ENCODE measurements at regions not wholly inside any gene's neighbourhood (a gene's known extent, or its start where the extent isn't known, plus 50 kb on each side); places are given as distances from the start of the nearest gene placed in this dataset.
A peak's percentile ranks its signal among the peaks of the same experiment; 100 is the strongest.
"Not testable (repeated sequence)": the region's sequence is repeated elsewhere in the genome, so short reads cannot be mapped to it uniquely, and the experiment has no call there.

DNA sequence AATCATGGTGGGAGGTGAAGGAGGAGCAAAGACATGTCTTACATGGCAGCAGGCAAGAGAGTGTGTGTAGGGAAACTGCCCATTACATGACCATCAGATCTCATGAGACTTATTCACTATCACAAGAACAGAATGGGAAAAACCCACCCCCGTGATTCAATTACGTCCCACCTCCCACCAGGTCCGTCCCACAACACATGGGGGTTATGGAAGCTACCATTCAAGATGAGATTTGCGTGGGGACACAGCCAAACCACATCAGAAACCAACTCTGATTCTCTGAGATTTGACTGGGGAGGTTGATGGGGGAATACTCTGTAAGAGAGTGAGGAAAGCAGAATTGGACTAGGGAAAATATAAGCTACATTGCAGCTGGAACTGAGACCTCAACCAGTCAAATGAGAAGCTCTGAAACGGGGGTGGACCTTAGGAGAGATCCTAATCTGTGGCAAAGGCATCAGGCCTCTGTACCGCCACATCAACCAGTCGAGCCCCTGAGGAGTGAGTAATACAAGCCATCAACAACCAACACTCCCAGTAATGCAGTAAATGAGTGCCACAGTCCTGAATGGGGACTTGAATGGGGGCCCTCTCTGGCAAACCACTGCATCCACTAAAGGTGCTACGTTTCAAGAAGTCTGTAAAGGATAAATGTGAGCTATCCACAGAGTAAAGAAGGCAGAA lies 207.9 kb upstream of the GADL1 start:
- no peak for DNase-seq (ENCODE audit: low read depth in 1 of 2, low spot score in 2 of 2)
- Histone ChIP-seq H3K4me3 (no peak overlapping the region), H3K27me3 (replicated peaks) (no peaks in the 10 kb centered on the region), H3K9me3 (replicated peaks) (no peaks in the 10 kb centered on the region), H3K4me1 (replicated peaks) (peaks cover 9% of the 10 kb centered on the region), H3K27ac (no peak overlapping the region), H3K36me3 (no peaks in the 10 kb centered on the region)

DNA sequence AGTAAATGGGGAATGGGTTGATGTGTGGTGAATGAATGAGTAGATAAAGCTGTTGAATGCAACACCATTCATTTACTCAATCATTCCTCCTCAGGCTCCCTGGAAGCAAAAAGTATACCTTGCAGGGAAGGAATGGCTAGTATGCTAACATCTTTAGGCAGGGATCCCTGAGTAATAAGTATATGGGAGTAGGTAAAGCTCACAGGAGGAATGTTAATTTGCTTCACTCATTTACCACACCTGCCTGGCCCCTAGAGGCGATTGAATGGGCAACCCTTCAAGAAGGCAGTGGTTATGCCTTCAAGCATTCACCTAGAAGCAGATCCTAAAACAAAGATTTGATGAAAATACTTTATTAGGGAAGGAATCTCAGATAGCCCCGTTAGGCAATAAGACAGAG lies 208.7 kb upstream of the GADL1 start:
- Histone ChIP-seq H3K4me1 (replicated peaks) (peaks cover 9% of the 10 kb centered on the region), H3K36me3 (no peaks in the 10 kb centered on the region), H3K9me3 (replicated peaks) (no peaks in the 10 kb centered on the region), H3K4me3 (no peak overlapping the region), H3K27me3 (replicated peaks) (no peaks in the 10 kb centered on the region), H3K27ac (no peak overlapping the region)
- no peak for DNase-seq (ENCODE audit: low read depth in 1 of 2, low spot score in 2 of 2)

DNA sequence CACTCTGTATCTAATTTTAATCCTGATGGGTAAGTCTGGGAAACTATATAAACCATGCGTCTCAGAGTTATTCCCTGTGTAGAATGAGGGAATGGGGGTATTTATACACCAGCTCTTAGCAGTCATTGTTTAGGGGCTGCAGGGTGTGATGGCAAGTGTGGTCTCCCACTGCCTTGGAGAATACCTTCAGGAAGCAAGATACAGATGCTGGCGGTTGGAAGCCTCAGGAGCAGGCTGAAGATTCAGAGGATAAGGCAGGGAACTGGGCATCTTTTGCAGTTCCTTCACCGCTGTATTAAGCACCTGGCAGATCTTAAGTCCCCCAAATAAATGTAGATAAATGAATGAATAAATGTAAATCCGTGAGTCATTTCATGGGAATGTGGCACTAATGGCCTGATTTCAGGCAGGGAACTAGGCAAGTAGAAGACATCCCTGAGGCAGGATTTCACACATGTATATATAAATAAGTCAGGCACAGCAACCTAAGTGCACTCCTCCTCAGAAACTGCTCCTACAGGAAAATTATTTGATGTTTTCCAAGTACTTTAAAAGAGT lies 209.2 kb upstream of the GADL1 start:
- no peak for DNase-seq (ENCODE audit: low read depth in 1 of 2, low spot score in 2 of 2)
- Histone ChIP-seq H3K36me3 (no peaks in the 10 kb centered on the region), H3K4me3 (no peak overlapping the region), H3K27ac (no peak overlapping the region), H3K9me3 (replicated peaks) (no peaks in the 10 kb centered on the region), H3K27me3 (replicated peaks) (no peaks in the 10 kb centered on the region), H3K4me1 (replicated peaks) (peaks cover 9% of the 10 kb centered on the region)

DNA sequence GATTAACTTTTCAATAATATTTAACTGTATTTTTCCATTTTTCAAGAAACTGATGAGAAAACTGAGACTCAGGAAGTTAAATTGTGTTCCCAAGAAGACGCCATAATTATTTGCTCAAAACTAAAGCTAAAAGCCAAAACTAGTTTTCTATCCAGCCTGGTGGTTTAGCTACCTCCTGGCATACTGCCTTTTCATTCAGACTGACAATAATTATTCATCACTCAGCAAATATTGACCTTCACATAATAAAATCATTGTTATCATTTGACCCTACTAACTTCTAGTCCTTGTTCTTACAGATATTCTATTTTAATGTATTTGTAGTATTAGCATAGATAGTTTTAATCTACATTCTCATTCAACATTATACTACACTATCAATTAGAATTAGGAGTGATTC lies 210.6 kb upstream of the GADL1 start:
- Histone ChIP-seq H3K9me3 (replicated peaks) (no peaks in the 10 kb centered on the region), H3K27ac (no peak overlapping the region), H3K4me1 (replicated peaks) (peaks cover 9% of the 10 kb centered on the region), H3K27me3 (replicated peaks) (no peaks in the 10 kb centered on the region), H3K36me3 (no peaks in the 10 kb centered on the region), H3K4me3 (no peak overlapping the region)
- DNase-seq (ENCODE audit: low read depth in 1 of 2, low spot score in 2 of 2) = no peak

DNA sequence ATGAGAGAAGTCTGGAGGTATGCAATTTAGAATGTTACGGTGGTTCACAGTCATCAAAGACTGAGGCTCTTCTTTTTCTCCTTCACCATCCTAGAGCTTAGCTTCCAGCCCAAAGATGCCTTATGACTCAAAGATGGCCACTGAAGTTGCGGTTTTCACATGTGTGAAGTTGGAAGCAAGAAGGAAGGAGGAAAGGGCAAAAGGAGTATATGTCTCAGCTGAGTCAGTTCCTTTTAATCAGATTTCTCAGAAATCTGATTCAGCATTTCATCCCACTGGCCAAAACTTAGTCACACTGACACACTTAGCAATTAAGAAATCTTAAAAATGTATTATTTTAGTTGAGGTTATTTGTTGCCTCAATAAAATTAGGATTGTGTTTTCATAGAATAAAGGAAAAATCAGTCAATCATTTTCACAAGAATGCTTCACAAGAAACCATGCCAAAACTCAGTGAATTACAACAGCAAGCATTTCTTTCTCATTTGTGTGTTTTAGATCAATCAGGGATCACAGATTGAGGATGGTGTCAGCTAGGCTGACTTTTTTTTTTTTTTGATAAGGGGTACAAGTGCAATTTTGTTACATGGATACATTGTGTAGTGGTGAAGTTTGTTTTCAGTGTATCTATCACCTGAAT lies 211.1 kb upstream of the GADL1 start:
- no peak overlapping the region for H3K4me3 ChIP-seq
- no peak overlapping the region for H3K27ac ChIP-seq
- no peaks in the 10 kb centered on the region for H3K9me3 ChIP-seq (replicated peaks)
- DNase-seq (ENCODE audit: low read depth in 1 of 2, low spot score in 2 of 2) = peak; percentile 45 to 48
- H3K27me3 ChIP-seq (replicated peaks) = no peaks in the 10 kb centered on the region
- H3K4me1 ChIP-seq (replicated peaks) = peaks cover 9% of the 10 kb centered on the region
- no peaks in the 10 kb centered on the region for H3K36me3 ChIP-seq

DNA sequence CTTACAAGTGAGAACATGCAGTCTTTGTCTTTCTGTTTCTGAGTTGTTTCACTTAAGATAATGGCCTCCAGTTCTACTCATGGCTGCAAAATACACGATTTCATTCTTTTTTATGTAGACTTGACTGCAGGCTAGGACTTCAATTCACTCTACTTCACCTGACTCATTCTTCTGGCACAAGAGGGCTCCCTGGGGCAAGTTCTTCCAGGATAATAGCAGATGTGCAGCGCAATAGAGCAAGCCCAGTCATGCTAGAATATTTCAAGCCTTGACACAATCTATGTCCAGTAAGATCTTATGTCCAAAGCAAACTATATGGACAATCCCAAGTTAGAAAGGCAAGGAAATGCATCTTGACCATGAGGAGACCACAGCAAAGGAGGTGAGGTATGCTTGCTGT lies 211.7 kb upstream of the GADL1 start:
- DNase-seq (ENCODE audit: low read depth in 1 of 2, low spot score in 2 of 2) = no peak
- Histone ChIP-seq H3K9me3 (replicated peaks) (no peaks in the 10 kb centered on the region), H3K27ac (no peak overlapping the region), H3K4me1 (replicated peaks) (peaks cover 9% of the 10 kb centered on the region), H3K4me3 (no peak overlapping the region), H3K36me3 (no peaks in the 10 kb centered on the region), H3K27me3 (replicated peaks) (no peaks in the 10 kb centered on the region)

DNA sequence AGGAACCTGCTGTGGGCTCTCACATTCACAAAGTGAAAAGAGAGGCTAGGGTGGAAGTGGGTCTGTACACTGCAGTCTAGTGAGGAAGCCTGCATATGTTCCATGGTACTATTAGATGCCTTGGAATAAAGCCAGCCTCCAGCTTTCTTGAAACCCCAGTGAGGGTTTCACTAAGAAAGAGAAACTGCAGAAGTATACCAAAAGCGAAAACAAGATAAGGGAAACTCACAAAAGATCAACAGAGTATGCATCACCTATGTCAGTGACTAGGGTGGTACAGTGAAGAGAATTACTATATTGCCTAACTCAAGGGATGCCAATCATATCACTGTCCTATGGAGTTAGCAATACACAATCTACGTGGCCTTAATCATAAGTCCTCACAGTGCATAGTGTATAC lies 212.5 kb upstream of the GADL1 start:
- Histone ChIP-seq H3K27ac (no peak overlapping the region), H3K27me3 (replicated peaks) (no peaks in the 10 kb centered on the region), H3K4me3 (no peak overlapping the region), H3K4me1 (replicated peaks) (peaks cover 9% of the 10 kb centered on the region), H3K9me3 (replicated peaks) (no peaks in the 10 kb centered on the region), H3K36me3 (no peaks in the 10 kb centered on the region)
- DNase-seq (ENCODE audit: low read depth in 1 of 2, low spot score in 2 of 2) = no peak

DNA sequence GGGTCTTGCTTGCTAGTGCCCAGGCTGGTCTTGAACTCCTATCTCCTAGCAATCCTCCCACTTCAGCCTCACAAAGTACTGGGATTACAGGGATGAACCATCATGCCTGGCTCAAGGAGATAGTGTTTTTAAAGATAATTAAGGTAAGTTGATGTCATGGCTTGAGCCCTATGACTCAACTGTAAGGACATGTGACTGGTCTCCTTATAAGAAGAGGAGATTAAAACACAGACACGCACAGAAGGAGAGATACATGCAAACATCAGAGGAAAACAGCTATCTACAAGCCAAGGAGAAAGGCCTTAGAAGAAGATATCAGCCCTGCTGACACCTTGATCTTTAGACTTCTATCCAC lies 220.4 kb upstream of the GADL1 start:
- no peaks in the 10 kb centered on the region for H3K9me3 ChIP-seq (replicated peaks)
- no peaks in the 10 kb centered on the region for H3K36me3 ChIP-seq
- no peak for DNase-seq (ENCODE audit: low read depth in 1 of 2, low spot score in 2 of 2)
- no peaks in the 10 kb centered on the region for H3K27me3 ChIP-seq (replicated peaks)
- no peak overlapping the region for H3K4me3 ChIP-seq
- H3K4me1 ChIP-seq (replicated peaks) = no peaks in the 10 kb centered on the region
- H3K27ac ChIP-seq = no peak overlapping the region

DNA sequence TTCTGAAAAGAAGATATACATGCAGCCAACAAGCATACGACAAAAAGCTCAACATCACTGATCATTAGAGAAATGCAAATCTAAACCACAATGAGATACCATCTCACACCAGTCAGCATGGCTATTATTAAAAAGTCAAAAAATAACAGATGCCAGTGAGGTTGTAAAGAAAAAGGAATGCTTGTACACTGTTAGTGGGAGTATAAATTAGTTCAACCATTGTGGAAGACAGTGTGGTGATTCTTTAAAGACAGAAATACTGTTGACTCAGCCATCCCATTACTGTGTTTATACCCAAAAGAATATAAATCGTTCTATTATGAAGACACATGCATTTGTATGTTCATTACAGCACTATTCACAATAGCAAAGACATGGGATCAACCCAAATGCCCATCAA lies 221.1 kb upstream of the GADL1 start:
- not testable (repeated sequence) for H3K4me3 ChIP-seq; H3K4me1 ChIP-seq (replicated peaks); DNase-seq (ENCODE audit: low read depth in 1 of 2, low spot score in 2 of 2); H3K36me3 ChIP-seq; H3K27me3 ChIP-seq (replicated peaks); H3K27ac ChIP-seq; H3K9me3 ChIP-seq (replicated peaks)

DNA sequence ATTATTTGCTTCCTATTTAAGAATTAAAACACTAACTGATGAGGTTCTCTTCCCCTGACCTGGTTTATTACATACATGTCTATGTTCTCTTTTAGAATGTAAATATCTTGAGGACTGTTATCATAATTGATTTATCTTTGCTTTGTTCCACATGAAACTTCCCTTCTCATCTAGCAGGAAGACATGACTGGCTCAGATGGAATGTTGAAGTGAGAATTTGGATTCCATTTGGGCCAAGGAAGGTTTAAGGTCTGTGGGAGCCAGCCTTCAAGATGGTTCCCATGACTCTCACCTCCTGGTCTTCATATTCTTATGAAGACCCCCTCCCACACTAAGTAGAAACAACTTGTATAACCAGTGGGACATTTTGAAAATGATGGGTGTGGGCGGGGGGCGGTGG lies 222.2 kb upstream of the GADL1 start:
- no peak for DNase-seq (ENCODE audit: low read depth in 1 of 2, low spot score in 2 of 2)
- H3K9me3 ChIP-seq (replicated peaks) = no peaks in the 10 kb centered on the region
- H3K27me3 ChIP-seq (replicated peaks) = no peaks in the 10 kb centered on the region
- no peaks in the 10 kb centered on the region for H3K4me1 ChIP-seq (replicated peaks)
- H3K27ac ChIP-seq = no peak overlapping the region
- H3K36me3 ChIP-seq = no peaks in the 10 kb centered on the region
- no peak overlapping the region for H3K4me3 ChIP-seq

DNA sequence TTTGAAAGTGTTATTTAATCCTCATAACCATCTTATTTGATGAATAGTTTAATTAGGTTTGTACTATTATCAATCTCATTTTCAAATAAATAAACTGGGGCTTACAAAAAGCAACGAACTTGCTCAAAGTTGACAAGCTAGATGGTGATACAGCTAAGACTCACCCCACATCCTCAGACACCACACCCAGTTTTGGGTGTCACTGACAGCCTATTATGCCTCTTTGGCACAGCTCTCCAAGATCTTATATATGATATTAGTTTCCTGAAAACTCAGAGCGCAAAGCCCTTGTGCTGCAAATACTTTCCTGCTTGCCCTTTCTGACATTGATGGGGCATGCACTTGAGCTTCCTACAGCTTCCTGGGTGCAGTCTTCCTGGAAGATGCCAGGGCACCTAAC lies 223.4 kb upstream of the GADL1 start:
- no peak for DNase-seq (ENCODE audit: low read depth in 1 of 2, low spot score in 2 of 2)
- Histone ChIP-seq H3K36me3 (no peaks in the 10 kb centered on the region), H3K27me3 (replicated peaks) (no peaks in the 10 kb centered on the region), H3K27ac (no peak overlapping the region), H3K4me1 (replicated peaks) (no peaks in the 10 kb centered on the region), H3K4me3 (no peak overlapping the region), H3K9me3 (replicated peaks) (no peaks in the 10 kb centered on the region)

DNA sequence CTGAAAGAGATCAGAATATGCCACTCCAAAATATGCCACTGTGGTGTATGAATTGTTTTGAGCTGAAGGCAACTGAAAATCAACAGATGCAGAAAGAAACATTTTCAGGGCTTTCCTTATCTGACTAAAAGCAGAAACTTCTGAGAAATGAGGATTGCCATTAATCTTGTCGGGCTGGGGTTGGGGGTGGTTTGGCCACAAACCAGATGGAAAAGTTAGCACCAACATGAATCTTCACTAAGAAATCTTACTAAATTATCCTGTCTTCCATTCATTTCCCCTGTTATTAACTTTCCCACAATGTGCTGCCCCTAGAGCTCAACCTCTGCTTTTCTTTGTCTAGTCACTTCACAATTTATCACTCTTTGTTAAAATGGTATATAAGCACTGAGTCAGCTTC lies 229.9 kb upstream of the GADL1 start:
- Histone ChIP-seq H3K27me3 (replicated peaks) (no peaks in the 10 kb centered on the region), H3K4me3 (no peak overlapping the region), H3K27ac (no peak overlapping the region), H3K4me1 (replicated peaks) (no peaks in the 10 kb centered on the region), H3K9me3 (replicated peaks) (peaks cover 6% of the 10 kb centered on the region; the same call in 1 of the 2 replicates), H3K36me3 (no peaks in the 10 kb centered on the region)
- no peak for DNase-seq (ENCODE audit: low read depth in 1 of 2, low spot score in 2 of 2)

DNA sequence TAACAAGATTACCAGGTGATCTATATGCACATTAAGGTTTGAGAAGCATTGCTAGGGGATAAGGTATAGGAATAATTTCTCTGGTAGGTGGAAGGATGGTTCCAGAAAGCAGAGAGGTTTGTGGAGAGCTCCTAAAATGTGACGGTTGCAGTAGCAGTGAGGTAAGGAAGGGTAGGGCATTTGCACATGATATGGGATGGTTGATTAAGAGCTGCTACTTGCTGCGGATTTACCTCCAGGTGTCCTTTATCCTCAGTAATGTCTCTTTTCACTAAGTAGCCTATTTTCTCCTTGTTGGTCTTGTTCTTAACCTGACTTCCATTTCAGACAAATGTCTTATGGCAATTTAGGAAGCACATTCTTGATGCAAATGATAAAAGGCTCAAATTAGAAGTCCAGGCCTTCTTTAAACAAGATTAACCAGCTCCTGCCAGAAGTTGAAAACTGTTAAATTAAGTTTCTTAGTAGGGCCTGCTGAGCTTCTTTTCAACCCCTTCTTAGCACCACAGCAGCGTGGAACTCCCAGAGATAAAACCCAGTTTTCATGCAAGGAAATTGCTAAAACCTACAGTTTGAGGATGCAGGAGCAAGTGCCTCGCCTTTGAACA lies 231.1 kb upstream of the GADL1 start:
- Histone ChIP-seq H3K27me3 (replicated peaks) (no peaks in the 10 kb centered on the region), H3K4me1 (replicated peaks) (no peaks in the 10 kb centered on the region), H3K4me3 (no peak overlapping the region), H3K9me3 (replicated peaks) (peaks cover 6% of the 10 kb centered on the region; the same call in 1 of the 2 replicates), H3K36me3 (no peaks in the 10 kb centered on the region), H3K27ac (no peak overlapping the region)
- DNase-seq (ENCODE audit: low read depth in 1 of 2, low spot score in 2 of 2) = no peak

DNA sequence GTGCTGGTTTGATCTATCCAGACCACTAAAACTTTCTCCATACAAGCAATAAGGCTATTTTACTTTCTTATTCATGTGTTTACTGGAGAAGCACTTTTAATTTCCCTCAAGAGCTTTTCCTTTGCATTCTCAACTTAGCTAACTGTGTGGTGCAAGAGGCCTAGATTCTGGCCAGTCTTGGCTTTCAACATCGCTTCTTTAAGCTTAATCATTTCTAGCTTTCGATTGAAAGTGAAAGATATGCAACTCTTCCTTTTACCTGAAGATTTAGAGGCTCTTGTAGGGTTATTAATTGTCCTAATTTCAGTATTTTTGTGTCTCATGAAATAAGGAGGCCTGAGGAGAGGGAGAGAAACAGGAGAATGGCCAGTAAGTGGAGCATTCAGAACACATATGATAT lies 234.8 kb upstream of the GADL1 start:
- H3K4me3 ChIP-seq = no peak overlapping the region

More for the DNA sequence above, 234.8 kb upstream of the GADL1 start:
- Histone ChIP-seq H3K27ac (no peak overlapping the region), H3K36me3 (no peaks in the 10 kb centered on the region), H3K27me3 (replicated peaks) (no peaks in the 10 kb centered on the region), H3K9me3 (replicated peaks) (peaks cover 4% of the 10 kb centered on the region; the same call in 1 of the 2 replicates), H3K4me1 (replicated peaks) (no peaks in the 10 kb centered on the region)
- DNase-seq (ENCODE audit: low read depth in 1 of 2, low spot score in 2 of 2) = no peak

Data from SJSA1 (cell line).